ENCODE measurements at regions not wholly inside any gene's neighbourhood (a gene's known extent, or its start where the extent isn't known, plus 50 kb on each side); places are given as distances from the start of the nearest gene placed in this dataset.

GRCh38 chr6:126175251-126175650 lies 164.7 kb upstream of the CENPW start:
- WGBS, 4 donors: 92 to 100% (median 94%) methylated on average over 1 of the region's 1 CpG

DNA sequence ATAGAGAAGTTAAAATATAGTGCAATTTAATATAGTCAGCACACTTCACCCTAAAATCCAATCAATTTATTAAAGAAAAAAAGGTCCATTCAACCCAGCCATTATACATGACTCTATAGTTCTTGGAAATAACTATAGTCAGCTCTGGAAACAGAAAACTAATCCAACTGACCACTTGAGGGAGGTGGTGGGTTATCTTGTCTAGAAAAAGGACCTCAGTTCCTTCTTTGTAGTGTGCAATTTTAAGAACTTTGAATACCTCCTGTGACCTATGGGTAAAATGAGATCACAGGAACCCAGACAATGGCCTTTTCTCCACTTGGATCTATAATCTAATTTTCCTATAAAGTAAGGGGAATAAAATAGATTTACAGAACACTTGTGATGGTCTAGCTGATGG lies 163.6 kb upstream of the CENPW start:
- Histone ChIP-seq H3K27me3 (no peaks in the 10 kb centered on the region), H3K9me3 (no peaks in the 10 kb centered on the region), H3K4me1 (peaks cover 0 to 4% (median 0%) of the 10 kb centered on the region in 12 donors), H3K4me3 (no peak overlapping the region), H3K36me3 (no peaks in the 10 kb centered on the region), H3K27ac (no peak overlapping the region)
- intact Hi-C loops (cut with DNase I): loop anchor here in 1 of 10 donors (10.0 kb wide), 1 partner anchor 141 kb away; no protein-coding TSS in a partner anchor
- no peak for ATAC-seq
- TF ChIP-seq POLR2A (IDR thresholded peaks at IDR 0.05) (no peak), CTCF (IDR thresholded peaks at IDR 0.05) (peak in 1 of 12 donors; percentile 10)
- DNase-seq: no peak

More at GRCh38 chr6:126175251-126175650, 164.7 kb upstream of the CENPW start:
- Histone ChIP-seq H3K36me3 (no peaks in the 10 kb centered on the region), H3K27ac (no peak overlapping the region), H3K4me3 (no peak overlapping the region), H3K27me3 (peaks cover 0 to 6% (median 0%) of the 10 kb centered on the region in 9 donors), H3K4me1 (peaks cover 0 to 4% (median 0%) of the 10 kb centered on the region in 12 donors), H3K9me3 (no peaks in the 10 kb centered on the region)
- DNase-seq (no peak), ATAC-seq (no peak)
- intact Hi-C loops (cut with DNase I): loop anchor here in 1 of 10 donors (10.0 kb wide), 1 partner anchor 140 kb away; no protein-coding TSS in a partner anchor
- TF ChIP-seq POLR2A (IDR thresholded peaks at IDR 0.05) (no peak), CTCF (IDR thresholded peaks at IDR 0.05) (no peak)

DNA sequence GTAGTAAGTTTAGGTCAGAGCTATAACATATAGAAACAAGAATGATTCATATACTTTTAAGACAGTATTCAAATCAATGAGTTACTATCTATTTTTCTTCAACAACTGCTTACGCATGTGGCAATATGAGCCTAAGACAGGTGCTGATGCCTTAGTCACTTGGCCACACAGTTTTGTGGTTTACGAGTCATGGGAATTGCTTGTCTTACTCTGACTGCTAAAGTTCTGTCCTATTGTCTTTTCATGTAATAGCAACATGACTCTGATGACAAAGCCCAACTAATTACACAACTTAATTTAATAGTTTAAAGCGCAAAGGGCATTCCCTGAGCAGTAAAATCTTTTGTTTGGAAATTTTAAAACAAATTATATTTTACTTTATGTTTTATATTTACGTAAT lies 159.3 kb upstream of the CENPW start:
- ATAC-seq (no peak), DNase-seq (no peak)
- no peak for TF ChIP-seq POLR2A (IDR thresholded peaks at IDR 0.05)
- H3K4me3 ChIP-seq: no peak overlapping the region
- 92 to 93% (median 93%) methylated on average over 4 of the region's 4 CpGs for WGBS, 4 donors
- no peaks in the 10 kb centered on the region for H3K27me3 ChIP-seq
- peaks cover 0 to 4% (median 0%) of the 10 kb centered on the region in 12 donors for H3K4me1 ChIP-seq
- no peaks in the 10 kb centered on the region for H3K36me3 ChIP-seq
- intact Hi-C loops (cut with DNase I): no loop called here
- no peaks in the 10 kb centered on the region for H3K9me3 ChIP-seq
- H3K27ac ChIP-seq: no peak overlapping the region

DNA sequence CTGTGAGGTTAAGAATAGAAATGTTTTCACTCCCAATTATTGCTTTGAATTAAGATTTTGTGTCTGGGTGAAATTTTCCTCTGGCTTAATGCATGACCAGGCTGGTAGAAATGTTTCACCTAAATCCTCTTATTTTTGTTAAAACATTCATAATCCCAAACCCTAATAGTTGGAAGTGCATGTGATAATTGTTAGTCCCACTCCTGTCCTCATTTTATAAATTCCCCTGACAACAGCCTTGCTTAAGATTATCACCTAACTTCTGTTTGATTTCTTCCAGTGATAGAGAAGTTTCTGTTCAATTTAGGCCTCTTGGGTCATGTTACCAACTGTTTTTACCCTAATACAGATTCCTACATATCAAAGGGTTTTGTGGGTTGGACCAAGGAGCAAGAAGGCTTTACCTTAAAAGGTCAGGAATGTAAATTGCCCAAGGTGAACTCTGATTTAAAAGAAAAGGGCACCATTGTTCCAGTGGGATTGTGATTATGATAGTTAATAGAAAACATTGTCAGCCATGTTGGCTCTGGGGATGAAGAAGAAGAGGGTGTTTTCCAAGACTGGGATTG lies 158.7 kb upstream of the CENPW start:
- Histone ChIP-seq H3K36me3 (no peaks in the 10 kb centered on the region), H3K27me3 (no peaks in the 10 kb centered on the region), H3K4me3 (no peak overlapping the region), H3K4me1 (peaks cover 0 to 4% (median 0%) of the 10 kb centered on the region in 12 donors), H3K27ac (no peak overlapping the region), H3K9me3 (no peaks in the 10 kb centered on the region)
- intact Hi-C loops (cut with DNase I): no loop called here
- no peak for ATAC-seq
- DNase-seq: no peak
- TF ChIP-seq CTCF (IDR thresholded peaks at IDR 0.05) (no peak), POLR2A (IDR thresholded peaks at IDR 0.05) (no peak)

GRCh38 chr6:126181890-126182289 lies 158.0 kb upstream of the CENPW start:
- intact Hi-C loops (cut with DNase I): no loop called here
- H3K27ac ChIP-seq: no peak overlapping the region
- WGBS, 4 donors: 79 to 94% (median 91%) methylated on average over 3 of the region's 3 CpGs

More at GRCh38 chr6:126181890-126182289, 158.0 kb upstream of the CENPW start:
- Histone ChIP-seq H3K9me3 (no peaks in the 10 kb centered on the region), H3K4me3 (no peak overlapping the region), H3K4me1 (peaks cover 0 to 4% (median 0%) of the 10 kb centered on the region in 12 donors), H3K27me3 (no peaks in the 10 kb centered on the region), H3K36me3 (no peaks in the 10 kb centered on the region)
- ATAC-seq: no peak
- TF ChIP-seq POLR2A (IDR thresholded peaks at IDR 0.05): no peak
- TF ChIP-seq CTCF (IDR thresholded peaks at IDR 0.05): no peak
- no peak for DNase-seq
